ENCODE measurements at regions not wholly inside any gene's neighbourhood (a gene's known extent, or its start where the extent isn't known, plus 50 kb on each side); places are given as distances from the start of the nearest gene placed in this dataset.
"Not testable (repeated sequence)": the region's sequence is repeated elsewhere in the genome, so short reads cannot be mapped to it uniquely, and the experiment has no call there.

DNA sequence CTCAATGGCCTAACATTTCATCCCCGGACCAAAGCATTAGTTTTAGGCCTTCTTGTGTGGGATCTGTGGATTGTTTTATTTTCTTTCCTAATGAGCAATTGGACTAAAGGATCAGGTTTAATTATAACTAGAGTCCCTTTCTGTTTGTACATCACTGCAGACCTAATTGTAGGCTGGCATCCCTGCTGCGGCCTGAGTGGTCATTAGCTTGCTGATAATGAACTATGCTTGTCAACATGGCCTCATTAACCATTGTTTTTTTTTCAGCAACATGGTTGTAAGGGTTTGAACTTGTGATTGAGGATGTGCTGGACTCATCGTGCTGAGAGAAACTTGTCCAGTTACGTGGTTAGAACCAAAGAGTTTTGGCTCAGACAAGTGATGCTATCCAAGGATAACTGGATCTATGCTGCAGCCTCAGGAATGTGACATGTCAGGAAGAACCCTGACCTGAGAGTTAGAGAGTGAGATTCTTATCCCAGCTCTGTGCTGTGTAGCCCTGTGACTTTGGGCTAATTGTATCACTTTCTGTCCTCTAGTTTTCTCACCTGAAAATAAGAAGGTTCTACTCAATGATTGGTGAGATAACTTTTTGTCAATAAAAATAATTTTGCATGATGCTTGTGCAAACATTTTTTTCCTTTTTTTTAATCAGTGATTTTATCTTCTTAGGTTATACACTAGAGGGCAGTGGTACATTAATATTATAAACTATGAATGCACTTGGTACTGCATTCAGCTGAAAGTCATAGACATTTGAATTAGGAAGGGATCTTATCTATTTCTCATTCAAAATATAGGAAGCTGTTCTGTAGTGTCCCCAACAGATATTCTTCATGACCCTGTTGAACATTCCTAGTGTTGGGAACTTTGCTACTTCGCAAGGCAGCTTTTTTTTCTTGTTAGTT, 140.9 kb downstream of the RNF144B start:
- no peak for DNase-seq

DNA sequence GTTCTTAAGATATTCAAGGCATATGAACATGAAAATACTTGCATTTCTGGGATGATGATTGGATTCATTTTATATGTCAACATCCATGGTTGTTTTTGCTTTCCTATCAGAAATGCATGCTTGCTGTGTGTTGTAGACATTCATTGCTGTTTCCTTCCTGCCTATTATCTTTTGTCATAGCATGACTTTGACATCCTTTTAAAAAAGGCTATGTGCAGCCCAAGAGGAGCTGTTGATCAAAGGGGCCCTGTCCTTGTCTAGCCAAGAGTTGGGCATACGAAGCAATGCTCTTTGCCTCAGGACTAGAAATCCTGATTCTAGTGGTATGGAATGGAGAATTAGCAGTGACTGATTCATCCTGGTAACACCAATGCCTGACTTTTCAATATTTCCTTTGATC, 143.1 kb downstream of the RNF144B start:
- DNase-seq = no peak

DNA sequence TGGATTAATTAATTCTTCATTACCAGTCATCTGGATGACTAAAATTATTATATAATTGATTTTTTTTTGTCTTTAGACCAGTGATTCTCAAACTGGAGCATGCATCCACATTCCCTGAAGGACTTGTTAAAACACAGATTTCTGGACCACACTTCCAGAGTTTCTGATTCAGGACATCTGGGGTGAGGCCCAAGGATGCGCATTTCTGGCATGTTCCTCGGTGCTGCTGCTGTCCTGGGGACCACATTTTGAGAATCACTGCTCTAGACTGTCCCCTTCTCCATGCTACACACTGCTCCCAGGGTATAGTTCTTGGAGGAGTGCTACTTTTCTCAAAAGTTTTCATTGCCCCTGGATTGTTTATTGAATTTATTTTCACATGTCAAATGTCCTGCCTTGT, 145.0 kb downstream of the RNF144B start:
- DNase-seq = no peak

DNA sequence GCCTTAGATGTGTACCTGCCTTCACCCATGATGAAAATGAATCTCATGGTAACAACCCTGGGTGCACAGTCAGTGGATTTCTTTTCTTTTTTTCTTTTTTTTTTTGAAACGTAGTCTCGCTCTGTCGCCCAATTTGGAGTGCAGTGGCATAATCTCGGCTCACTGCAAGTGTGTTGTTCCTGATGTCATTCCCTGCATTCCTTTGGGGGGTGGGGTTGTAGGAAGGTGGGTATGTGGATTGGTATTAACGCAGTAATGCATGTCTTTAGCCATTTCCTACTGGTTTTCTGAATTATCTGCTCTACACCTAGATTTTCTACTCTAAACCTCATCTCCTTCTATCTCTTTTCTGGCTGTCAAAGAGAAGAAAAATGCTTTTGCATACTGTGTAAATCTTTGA, 146.6 kb downstream of the RNF144B start:
- DNase-seq = no peak

DNA sequence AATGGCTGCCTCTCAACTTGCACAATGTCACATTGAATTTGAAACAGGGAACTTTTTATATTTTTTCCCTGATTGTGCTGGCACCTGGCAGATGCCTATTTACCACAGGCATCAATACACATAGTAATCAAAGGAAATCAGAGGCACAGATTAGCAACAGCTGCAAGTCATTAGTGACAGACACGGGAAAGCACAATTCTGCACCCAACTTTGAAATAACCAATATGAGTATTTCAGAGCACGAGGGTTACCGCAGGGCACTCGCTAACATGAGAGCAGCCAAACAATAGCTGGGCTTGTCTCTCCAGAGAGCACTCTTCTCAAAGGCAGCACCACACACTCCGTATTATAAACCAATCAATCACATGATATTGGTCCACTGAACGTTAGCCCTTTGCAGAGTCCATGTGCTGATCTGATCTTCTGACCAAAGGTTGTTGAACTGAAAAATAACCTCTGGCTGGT, 149.5 kb downstream of the RNF144B start:
- no peak for DNase-seq

DNA sequence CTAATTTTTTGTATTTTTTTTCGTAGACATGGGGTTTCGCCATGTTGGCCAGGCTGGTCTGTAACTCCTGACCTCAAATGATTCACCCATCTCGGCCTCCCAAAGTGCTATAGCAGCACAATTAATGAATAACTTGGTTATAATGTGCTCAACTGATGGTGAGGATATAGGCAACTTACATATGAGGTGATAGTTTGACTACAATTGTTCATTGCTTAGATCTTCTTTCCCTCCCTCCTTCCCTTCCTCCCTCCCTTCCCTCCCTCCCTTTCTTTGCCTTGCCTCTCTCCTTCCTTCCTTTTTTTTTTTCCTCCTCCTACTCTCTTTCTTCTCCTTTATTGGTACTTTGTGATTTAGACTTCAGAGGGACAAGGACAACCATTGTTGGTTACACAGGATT, 151.2 kb downstream of the RNF144B start:
- DNase-seq = no peak

DNA sequence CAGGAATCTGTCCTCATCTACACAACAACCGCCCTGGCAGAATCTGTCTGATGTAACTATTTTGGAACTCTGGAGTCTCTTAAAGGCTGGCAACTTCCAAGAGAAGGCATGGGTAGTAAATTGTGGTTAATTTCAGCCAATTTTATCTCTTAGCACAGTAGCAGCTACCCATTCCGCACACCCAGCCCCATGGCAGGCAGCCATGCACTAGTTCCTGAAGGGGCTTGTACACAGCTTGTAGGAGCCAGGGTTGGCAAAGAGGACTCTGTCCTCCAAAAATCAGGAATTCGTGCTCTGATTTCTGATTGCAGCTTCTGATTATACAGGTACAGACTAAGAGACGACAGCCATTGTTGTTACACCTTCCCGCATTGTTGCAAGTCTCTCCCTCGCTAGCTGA, 155.9 kb downstream of the RNF144B start:
- no peak for DNase-seq

DNA sequence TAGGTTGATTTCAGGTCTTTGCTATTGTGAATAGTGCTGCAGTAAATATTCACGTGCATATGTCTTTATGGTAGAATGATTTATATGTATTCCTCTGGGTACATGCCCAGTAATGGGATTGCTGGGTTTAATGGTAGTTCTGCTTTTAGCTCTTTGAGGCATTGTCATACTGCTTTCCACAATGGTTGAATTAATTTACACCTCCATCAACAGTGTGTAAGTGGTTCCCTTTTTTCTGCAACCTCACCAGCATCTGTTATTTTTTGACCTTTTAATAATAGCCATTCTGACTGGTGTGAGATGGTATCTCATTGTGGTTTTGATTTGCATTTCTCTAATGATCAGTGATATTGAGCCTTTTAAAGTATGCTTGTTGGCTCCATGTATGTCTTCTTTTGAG, 158.0 kb downstream of the RNF144B start:
- not testable (repeated sequence) for DNase-seq

DNA sequence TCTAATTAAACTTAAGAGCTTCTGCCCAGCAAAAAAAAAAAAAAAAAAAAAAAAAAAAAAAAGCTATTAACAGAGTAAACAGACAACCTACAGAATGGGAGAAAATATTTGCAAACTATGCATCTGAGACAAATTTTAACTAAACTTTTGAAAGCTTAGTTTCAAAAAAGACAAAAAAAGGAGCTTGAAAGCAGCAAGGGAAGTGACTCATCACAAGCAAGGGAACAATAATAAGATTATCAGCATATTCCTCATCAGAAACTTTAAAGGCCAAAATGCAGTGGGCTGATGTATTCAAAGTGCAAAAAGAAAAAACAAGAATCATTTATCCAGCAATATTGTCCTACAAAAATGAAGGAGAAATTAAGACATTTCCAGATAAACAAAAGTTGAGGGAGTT, 158.6 kb downstream of the RNF144B start:
- no peak for DNase-seq

DNA sequence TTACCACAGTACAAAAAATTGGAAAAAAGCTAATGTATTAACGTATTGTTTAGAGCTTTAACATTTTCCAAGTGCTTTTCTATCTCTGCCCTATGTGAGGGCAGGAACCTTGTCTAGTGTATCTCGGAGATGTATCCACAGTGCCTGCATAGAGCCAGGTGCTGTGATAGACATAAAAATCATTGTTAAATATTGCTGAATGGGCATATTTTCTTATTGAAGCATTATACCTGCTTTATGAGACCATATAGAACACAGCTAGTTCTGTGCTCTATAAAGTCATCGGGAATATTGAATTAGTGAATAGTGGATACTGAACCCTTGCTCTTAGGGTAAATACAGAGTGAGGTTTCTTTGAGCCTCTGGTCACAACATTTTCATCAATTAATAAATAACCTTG, 163.0 kb downstream of the RNF144B start:
- no peak for DNase-seq

DNA sequence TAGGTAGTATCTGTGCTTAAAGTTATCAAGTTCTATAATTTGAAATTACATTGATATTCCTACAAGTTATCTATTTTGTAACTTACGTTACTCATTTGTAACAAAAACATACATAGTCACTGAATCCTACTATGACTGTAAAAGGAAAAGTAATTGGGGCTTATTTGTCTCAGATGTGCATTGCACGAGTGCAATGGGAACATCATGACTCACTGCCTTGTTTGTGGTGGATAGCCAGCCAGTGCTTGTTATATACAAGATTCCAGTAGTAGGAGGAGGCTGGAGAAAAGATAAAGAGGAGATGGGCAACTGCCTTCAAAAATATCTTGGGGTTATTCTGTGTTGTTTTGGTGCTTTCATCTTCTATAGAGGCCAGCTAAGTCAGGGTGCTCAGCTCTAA, 164.1 kb downstream of the RNF144B start:
- no peak for DNase-seq

DNA sequence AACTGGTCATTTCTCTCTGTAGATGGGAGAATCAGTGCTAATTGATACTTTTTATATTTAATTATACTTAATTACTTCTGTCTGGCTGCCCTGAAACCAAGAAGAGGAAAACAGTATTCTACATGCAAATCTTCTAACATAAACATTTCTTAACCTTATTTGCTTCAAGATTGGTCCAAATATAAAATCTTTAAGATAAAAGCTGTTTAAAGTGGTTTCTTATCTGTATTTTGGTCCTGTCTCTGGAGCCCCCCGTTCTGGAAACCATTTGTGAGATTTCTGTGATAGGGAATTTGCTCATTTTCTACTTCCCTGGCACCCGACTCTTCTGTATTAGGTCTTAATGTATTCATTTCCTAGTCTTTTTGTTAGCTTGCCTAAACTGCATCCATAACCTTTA, 168.6 kb downstream of the RNF144B start:
- DNase-seq = no peak

DNA sequence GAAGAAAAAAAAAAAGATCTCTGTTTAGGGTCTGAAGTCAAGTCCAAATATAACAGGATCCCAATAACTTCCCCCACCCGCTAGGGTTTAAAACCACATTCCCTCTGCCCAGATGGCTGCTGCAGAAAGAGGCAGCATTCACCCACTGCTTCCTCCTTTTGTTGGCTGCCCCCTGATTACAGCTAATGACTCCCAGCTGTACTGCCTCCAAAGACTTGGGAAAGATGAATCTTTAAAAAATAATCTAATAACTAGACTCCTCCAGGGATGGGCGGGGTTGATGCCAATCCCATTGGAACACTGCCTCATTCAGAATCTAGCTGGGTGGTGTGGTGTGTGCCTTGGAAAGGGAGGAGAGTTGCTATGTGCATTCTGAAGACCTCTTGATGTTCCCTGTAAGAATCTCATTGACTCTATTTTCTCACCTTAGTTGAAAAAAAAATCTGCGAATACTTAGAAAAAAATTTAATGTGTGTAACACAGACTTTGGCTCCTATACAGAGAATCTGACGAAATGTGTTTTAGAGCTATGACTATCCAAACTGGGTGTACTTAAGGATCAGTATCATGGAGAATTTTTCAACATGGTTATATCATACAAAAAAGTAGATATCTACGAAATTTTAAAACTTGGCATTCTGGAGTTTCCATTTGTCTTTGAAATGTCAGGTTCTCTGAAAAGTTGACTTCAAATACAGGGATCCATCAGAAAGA, 174.0 kb downstream of the RNF144B start:
- no peak for DNase-seq

DNA sequence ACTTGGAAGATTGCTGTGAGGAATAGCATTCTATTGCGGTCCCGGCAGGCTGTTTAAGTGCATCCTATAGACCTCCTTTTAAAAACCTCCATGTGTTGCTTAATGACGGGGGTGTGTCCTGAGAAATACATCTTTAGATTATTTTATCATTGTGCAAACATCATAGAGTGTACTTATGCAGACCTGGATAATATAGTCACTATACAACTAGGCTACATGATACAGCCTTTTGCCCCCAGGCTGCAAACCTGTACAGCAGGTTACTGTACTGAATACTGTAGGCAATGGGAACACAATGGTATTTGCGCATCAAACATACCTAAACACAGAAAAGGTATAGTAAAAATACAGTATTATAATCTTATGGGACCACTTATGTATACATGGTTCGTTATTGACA, 175.6 kb downstream of the RNF144B start:
- no peak for DNase-seq

DNA sequence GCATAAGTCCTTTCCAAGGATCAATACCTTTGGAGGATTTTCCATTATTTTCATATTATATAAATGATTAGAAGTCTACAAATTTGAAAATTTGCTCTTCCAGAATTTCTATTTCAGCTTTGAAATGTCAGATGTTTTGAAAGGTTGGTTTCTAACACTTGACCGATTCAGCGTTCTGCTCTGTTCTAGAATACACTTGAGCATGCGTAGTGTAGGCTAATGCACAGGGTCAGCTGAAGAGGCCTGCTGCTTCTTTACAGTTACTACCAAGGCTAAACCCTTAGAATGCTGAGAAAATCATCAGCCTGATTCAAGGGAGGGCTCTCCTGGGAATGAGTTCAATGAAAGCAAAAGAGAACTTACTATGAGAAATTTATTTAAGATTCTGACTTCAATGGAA, 177.6 kb downstream of the RNF144B start:
- DNase-seq = no peak

DNA sequence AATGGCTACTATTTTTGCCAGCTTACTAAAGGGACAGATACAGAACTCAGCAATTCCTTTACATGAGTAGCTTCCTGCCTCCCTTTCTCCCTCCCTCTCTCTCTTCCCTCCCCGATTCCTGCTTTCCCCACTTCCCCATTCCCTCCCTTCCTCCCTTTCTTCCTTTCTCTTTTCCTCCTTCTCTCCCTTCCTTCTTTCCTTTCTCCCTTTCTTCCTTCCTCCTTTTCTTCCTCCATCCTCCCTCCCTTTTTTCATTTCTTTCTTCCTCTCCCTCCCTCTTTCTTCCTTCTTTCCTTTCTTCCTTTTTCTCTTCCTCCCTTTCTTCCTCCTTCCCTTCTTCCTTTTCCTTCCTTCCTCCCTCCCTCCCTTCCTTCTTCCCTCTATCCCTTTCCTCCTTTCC, 178.1 kb downstream of the RNF144B start:
- DNase-seq = no peak

DNA sequence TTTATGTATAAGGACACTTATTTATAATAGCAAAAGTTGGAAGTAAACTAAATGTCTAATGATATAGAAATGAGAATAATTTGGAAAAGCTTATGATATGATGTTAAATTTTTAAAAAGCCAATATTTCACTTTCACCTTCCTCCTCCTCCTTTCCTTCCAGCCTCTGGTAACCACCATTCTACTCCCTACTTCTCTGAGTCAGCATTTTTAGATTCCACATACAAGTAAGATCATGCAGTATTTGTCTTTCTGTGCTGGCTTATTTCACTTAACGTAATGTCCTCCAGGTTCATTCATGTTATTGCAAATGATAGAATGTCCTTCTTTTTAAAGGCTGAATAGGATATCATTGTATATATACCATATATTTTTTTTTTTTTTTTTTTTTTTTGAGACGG, 180.2 kb downstream of the RNF144B start:
- DNase-seq = no peak

DNA sequence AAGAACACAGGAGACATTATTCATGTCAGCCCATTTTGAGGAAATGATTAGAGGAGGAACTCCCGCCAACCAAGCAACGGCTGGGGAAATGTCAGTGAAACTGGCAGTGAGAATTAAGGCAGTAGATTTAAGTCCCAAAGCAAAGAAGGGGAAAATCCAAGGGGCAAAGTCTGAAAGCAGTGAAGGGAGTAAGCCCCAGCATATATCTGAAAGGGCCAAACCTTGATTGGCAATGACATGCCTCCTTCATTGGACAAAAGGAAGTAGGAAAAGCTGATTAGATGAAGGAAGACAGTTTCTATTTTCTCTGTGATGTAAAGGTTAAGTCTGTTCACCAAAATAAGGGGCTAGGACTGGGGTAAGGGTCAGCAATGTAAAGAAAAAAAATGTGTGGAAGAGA, 190.3 kb downstream of the RNF144B start:
- DNase-seq = no peak

DNA sequence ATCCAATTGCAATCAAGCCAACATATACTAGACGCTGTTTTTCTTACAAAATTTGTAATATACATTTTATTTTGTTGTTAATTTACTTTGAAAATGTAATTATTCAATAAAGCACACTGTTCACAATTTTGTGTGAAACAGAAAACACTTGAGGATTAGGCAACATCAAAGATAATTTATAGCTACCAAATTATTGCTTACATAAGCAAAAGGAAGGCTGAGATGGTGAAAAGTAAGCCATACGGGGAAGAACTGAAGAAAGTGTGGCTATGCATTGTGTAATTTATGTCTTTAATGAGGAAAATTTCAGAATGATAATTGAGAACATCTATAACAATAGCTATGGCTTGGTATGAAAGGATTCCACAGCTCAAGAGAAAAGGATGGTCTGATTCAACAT, 192.0 kb downstream of the RNF144B start:
- DNase-seq = no peak

DNA sequence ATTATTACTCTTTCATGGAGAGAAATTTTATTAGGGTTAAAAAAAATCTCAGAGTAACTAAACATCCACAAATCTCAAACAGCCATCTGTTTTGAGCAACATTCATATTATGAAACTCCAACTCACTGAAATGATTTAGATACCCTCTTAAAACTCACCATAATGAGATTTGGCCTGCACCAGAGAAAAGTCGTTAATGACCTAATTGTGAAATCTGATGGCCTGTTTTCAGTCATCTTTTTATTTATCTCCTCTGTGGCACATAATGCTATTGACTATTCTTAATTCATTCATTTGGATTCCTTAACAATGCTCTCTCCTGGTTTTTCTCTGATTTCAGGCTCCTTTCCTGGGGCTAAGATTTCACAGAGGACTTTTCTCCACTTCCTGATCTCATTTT, 192.7 kb downstream of the RNF144B start:
- no peak for DNase-seq

DNA sequence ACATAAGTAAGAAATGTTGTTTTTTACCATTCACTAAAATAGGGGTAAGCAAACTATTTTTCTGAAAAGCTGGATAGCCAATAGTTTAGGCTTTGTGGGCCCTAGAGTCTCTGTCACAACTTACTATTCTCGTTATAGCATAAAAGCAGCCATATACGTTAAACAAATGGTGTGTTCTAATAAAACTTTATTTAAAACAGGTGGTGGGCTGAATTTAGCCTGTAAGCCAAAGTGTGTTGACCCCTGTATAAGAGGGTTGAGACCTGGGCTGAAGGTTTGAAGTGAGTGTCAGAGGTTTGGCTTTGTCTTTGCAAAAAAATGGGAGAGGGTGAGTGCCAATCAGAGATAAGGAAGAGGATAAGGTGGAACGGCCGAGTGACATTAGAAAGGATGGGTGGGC, 197.2 kb downstream of the RNF144B start:
- no peak for DNase-seq

DNA sequence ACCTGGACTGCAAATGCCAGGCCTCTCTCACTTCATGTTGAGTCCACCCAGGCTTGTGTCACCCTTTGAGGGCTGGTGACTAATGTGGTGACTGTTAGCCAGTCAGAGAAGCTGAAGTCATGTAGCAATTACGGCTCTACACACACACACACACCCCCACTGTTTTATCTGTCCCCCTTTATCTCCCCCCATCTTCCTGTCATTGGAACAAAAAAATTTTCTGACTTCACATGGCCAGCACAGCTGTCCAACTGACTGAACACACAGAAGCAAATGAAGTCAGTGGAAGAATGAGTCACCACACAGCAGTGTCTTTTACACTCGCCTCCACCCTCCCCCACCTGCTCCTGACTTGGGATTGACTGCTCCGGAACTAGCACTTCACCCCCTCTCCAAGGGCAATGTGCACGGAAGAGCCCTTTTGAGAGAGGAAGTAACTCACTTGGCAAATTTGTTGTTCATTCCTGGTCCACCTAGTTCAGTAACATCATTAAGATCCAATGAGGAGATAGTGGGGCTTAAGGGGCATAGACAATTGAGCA, 198.0 kb downstream of the RNF144B start:
- DNase-seq = no peak

DNA sequence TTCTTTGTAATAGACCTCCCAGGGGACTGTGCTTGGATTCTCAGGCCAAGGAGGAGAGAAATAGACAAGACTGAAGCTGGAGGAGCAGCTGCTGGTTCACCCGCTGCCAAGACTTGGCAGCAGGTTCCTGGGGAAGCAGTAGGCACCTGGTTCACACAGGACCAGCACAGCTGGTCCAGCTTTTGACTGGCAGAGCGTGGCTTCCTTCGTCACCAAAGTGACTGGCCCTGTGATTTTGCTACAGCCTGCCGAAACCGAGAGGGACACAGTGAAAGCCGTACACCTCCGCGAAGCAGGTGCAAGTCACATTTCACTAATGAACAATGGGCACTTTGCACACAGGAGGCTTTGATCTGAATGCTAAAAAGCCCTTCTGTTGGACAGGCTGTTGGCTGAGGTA, 199.0 kb downstream of the RNF144B start:
- DNase-seq = no peak

All from effector CD8-positive, alpha-beta T cell (primary cell).